ENCODE measurements at regions not wholly inside any gene's neighbourhood (a gene's known extent, or its start where the extent isn't known, plus 50 kb on each side); places are given as distances from the start of the nearest gene placed in this dataset.

DNA sequence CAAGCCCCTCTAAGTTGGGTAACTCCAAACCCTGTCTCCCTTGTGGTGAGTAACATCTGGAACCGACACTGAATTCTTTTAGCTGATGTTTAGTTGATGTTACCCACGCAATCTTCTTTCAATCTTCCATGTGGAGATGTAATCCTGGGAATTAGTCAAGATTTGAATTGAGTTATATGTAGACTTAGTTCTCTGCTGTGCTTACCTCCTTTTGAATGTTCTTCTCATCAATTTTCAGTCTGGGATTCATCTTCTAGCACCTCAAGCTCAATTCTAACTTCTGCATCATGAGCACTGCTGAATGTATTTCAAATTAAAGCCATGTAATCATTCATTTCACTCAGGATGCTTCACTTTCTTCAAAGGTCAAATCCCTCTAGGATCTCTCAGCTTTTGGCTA, 270.6 kb downstream of the FAM170A start:
- H3K4me1 ChIP-seq (ENCODE audit: control insufficient read depth, extremely low read depth, insufficient read depth, low read length): no peaks in the 10 kb centered on the region
- H3K4me2 ChIP-seq (ENCODE audit: extremely low read depth, insufficient read depth, low read length): no peak overlapping the region
- TF ChIP-seq, protein P1, sequence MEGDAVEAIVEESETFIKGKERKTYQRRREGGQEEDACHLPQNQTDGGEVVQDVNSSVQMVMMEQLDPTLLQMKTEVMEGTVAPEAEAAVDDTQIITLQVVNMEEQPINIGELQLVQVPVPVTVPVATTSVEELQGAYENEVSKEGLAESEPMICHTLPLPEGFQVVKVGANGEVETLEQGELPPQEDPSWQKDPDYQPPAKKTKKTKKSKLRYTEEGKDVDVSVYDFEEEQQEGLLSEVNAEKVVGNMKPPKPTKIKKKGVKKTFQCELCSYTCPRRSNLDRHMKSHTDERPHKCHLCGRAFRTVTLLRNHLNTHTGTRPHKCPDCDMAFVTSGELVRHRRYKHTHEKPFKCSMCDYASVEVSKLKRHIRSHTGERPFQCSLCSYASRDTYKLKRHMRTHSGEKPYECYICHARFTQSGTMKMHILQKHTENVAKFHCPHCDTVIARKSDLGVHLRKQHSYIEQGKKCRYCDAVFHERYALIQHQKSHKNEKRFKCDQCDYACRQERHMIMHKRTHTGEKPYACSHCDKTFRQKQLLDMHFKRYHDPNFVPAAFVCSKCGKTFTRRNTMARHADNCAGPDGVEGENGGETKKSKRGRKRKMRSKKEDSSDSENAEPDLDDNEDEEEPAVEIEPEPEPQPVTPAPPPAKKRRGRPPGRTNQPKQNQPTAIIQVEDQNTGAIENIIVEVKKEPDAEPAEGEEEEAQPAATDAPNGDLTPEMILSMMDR (conservative IDR thresholded peaks at IDR 0.05 in 1 of 2, IDR thresholded peaks at IDR 0.05 in 1 of 2; ENCODE audit: low read depth in 1 of 2, low read length in 2 of 2): no peak
- no peak for TF ChIP-seq EZH2 (IDR thresholded peaks at IDR 0.05; ENCODE audit: low read length, missing control alignments)
- no peaks in the 10 kb centered on the region for H3K27me3 ChIP-seq (ENCODE audit: control insufficient read depth, insufficient read depth, low read length)
- H2AFZ ChIP-seq (ENCODE audit: low read length): no peak overlapping the region
- H3K27ac ChIP-seq (ENCODE audit: insufficient read depth, low read length): no peak overlapping the region
- H3K79me2 ChIP-seq (ENCODE audit: control insufficient read depth, insufficient read depth, low read length): no peaks in the 10 kb centered on the region
- no peak overlapping the region for H3K4me3 ChIP-seq (replicated peaks in 1 of 4; ENCODE audit: control extremely low read depth in 1 of 4, insufficient read depth in 1 of 4, low read depth in 3 of 4, low read length in 4 of 4)
- no peaks in the 10 kb centered on the region for H3K36me3 ChIP-seq (ENCODE audit: control insufficient read depth, insufficient read depth, low read length)
- DNase-seq (ENCODE audit: low read depth in 2 of 2): no peak
- no peaks in the 10 kb centered on the region for H3K9me3 ChIP-seq (ENCODE audit: control insufficient read depth, insufficient read depth, low read depth, low read length)
- H4K20me1 ChIP-seq (ENCODE audit: control insufficient read depth, extremely low read depth, insufficient read depth, low read length): no peaks in the 10 kb centered on the region
- no peak overlapping the region for H3K9ac ChIP-seq (ENCODE audit: insufficient read depth, low read length)

DNA sequence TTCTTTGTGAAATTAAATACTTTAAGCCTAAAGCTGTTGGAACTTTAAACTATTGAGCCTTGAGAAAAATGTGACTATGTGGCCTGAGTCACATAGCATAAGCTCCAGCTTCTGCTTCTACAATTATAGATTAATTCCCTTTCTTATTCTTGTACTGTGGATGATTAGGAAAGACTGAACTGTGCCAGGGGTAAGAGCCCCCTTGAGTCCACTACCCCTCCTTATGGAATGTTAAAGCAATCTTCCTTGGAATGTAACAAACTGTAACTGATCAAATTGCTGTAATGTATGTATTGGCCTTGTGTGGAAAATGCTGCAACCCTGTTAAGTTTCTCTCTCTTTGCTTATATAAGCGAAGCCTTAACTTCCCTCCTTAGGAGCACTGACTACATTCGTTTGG, 273.2 kb downstream of the FAM170A start:
- Histone ChIP-seq H3K36me3 (ENCODE audit: control insufficient read depth, insufficient read depth, low read length) (no peaks in the 10 kb centered on the region), H2AFZ (ENCODE audit: low read length) (no peak overlapping the region), H3K79me2 (ENCODE audit: control insufficient read depth, insufficient read depth, low read length) (no peaks in the 10 kb centered on the region)

DNA sequence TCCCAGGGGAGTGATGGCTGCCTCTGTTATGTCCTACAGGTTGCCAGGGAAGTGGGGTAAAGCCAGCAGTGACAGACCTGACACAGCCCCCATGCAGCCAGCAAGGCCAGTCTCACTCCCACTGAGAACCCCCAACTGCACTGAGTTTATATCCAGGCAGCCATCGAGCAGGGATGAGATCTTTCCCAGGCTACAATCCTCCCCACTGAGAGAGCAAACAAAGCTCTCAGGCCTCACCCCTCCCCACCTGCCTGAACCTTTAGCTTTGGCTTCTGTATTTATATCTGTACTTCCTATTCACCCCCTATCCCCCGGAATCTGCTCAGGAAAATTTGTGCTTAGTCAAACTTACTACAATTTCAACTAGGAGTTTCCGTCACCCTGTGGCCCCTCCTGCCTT, 284.1 kb downstream of the FAM170A start:
- TF ChIP-seq, protein P1 (conservative IDR thresholded peaks at IDR 0.05 in 1 of 2, IDR thresholded peaks at IDR 0.05 in 1 of 2; ENCODE audit: low read depth in 1 of 2, low read length in 2 of 2): no peak
- no peak for TF ChIP-seq EZH2 (IDR thresholded peaks at IDR 0.05; ENCODE audit: low read length, missing control alignments)
- H3K4me3 ChIP-seq (replicated peaks in 1 of 4; ENCODE audit: control extremely low read depth in 1 of 4, insufficient read depth in 1 of 4, low read depth in 3 of 4, low read length in 4 of 4): no peak overlapping the region
- H4K20me1 ChIP-seq (ENCODE audit: control insufficient read depth, extremely low read depth, insufficient read depth, low read length): no peaks in the 10 kb centered on the region
- DNase-seq (ENCODE audit: low read depth in 2 of 2): no peak
- no peak overlapping the region for H3K9ac ChIP-seq (ENCODE audit: insufficient read depth, low read length)
- no peak overlapping the region for H2AFZ ChIP-seq (ENCODE audit: low read length)
- H3K27ac ChIP-seq (ENCODE audit: insufficient read depth, low read length): no peak overlapping the region
- H3K4me2 ChIP-seq (ENCODE audit: extremely low read depth, insufficient read depth, low read length): no peak overlapping the region
- H3K4me1 ChIP-seq (ENCODE audit: control insufficient read depth, extremely low read depth, insufficient read depth, low read length): no peaks in the 10 kb centered on the region
- H3K27me3 ChIP-seq (ENCODE audit: control insufficient read depth, insufficient read depth, low read length): no peaks in the 10 kb centered on the region
- H3K79me2 ChIP-seq (ENCODE audit: control insufficient read depth, insufficient read depth, low read length): no peaks in the 10 kb centered on the region
- H3K36me3 ChIP-seq (ENCODE audit: control insufficient read depth, insufficient read depth, low read length): no peaks in the 10 kb centered on the region
- no peaks in the 10 kb centered on the region for H3K9me3 ChIP-seq (ENCODE audit: control insufficient read depth, insufficient read depth, low read depth, low read length)

More for the DNA sequence above, 273.2 kb downstream of the FAM170A start:
- Histone ChIP-seq H3K4me1 (ENCODE audit: control insufficient read depth, extremely low read depth, insufficient read depth, low read length) (no peaks in the 10 kb centered on the region), H3K27me3 (ENCODE audit: control insufficient read depth, insufficient read depth, low read length) (no peaks in the 10 kb centered on the region), H4K20me1 (ENCODE audit: control insufficient read depth, extremely low read depth, insufficient read depth, low read length) (no peaks in the 10 kb centered on the region), H3K9me3 (ENCODE audit: control insufficient read depth, insufficient read depth, low read depth, low read length) (no peaks in the 10 kb centered on the region), H3K27ac (ENCODE audit: insufficient read depth, low read length) (no peak overlapping the region), H3K4me2 (ENCODE audit: extremely low read depth, insufficient read depth, low read length) (no peak overlapping the region), H3K4me3 (replicated peaks in 1 of 4; ENCODE audit: control extremely low read depth in 1 of 4, insufficient read depth in 1 of 4, low read depth in 3 of 4, low read length in 4 of 4) (no peak overlapping the region), H3K9ac (ENCODE audit: insufficient read depth, low read length) (no peak overlapping the region)
- no peak for DNase-seq (ENCODE audit: low read depth in 2 of 2)
- TF ChIP-seq EZH2 (IDR thresholded peaks at IDR 0.05; ENCODE audit: low read length, missing control alignments): no peak
- TF ChIP-seq, protein P1 (conservative IDR thresholded peaks at IDR 0.05 in 1 of 2, IDR thresholded peaks at IDR 0.05 in 1 of 2; ENCODE audit: low read depth in 1 of 2, low read length in 2 of 2): no peak
